ENCODE measurements at regions not wholly inside any gene's neighbourhood (a gene's known extent, or its start where the extent isn't known, plus 50 kb on each side); places are given as distances from the start of the nearest gene placed in this dataset.

GRCh38 chr3:124407260-124407659 is 323.0 kb upstream of the UMPS start:
- TF ChIP-seq CTCF (IDR thresholded peaks at IDR 0.05) = no peak

GRCh38 chr3:124409650-124410275 is 320.5 kb upstream of the UMPS start:
- Histone ChIP-seq H3K36me3 (peaks cover 15% of the 10 kb centered on the region), H3K27ac (no peak overlapping the region), H3K4me3 (no peak overlapping the region), H3K9me3 (no peaks in the 10 kb centered on the region), H3K4me1 (no peaks in the 10 kb centered on the region), H3K27me3 (no peaks in the 10 kb centered on the region)
- DNase-seq (ENCODE audit: low spot score) = no peak
- no peak for TF ChIP-seq CTCF (IDR thresholded peaks at IDR 0.05)

More at GRCh38 chr3:124407260-124407659, 323.0 kb upstream of the UMPS start:
- Histone ChIP-seq H3K27me3 (no peaks in the 10 kb centered on the region), H3K4me1 (no peaks in the 10 kb centered on the region), H3K9me3 (no peaks in the 10 kb centered on the region), H3K4me3 (no peak overlapping the region), H3K27ac (no peak overlapping the region), H3K36me3 (no peaks in the 10 kb centered on the region)
- DNase-seq (ENCODE audit: low spot score) = no peak

GRCh38 chr3:124410471-124410870 is 319.8 kb upstream of the UMPS start:
- no peak overlapping the region for H3K27ac ChIP-seq
- H3K36me3 ChIP-seq = peaks cover 18% of the 10 kb centered on the region
- no peak overlapping the region for H3K4me3 ChIP-seq
- DNase-seq (ENCODE audit: low spot score) = no peak
- no peaks in the 10 kb centered on the region for H3K4me1 ChIP-seq
- no peak for TF ChIP-seq CTCF (IDR thresholded peaks at IDR 0.05)
- no peaks in the 10 kb centered on the region for H3K9me3 ChIP-seq
- H3K27me3 ChIP-seq = no peaks in the 10 kb centered on the region

- H3K9me3 ChIP-seq = no peaks in the 10 kb centered on the region
- H3K4me3 ChIP-seq = no peak overlapping the region
- TF ChIP-seq CTCF (IDR thresholded peaks at IDR 0.05) = no peak
- H3K36me3 ChIP-seq = peaks cover 18% of the 10 kb centered on the region
- no peaks in the 10 kb centered on the region for H3K27me3 ChIP-seq
- no peaks in the 10 kb centered on the region for H3K4me1 ChIP-seq
- DNase-seq (ENCODE audit: low spot score) = no peak
- H3K27ac ChIP-seq = no peak overlapping the region
Measured at GRCh38 chr3:124411728-124412127, 318.5 kb upstream of the UMPS start.

GRCh38 chr3:124412644-124413043 is 317.6 kb upstream of the UMPS start:
- Histone ChIP-seq H3K4me1 (no peaks in the 10 kb centered on the region), H3K4me3 (no peak overlapping the region), H3K36me3 (peaks cover 18% of the 10 kb centered on the region), H3K27ac (no peak overlapping the region), H3K27me3 (no peaks in the 10 kb centered on the region), H3K9me3 (no peaks in the 10 kb centered on the region)
- DNase-seq (ENCODE audit: low spot score) = no peak
- no peak for TF ChIP-seq CTCF (IDR thresholded peaks at IDR 0.05)

- Histone ChIP-seq H3K4me3 (no peak overlapping the region), H3K27ac (no peak overlapping the region), H3K9me3 (no peaks in the 10 kb centered on the region), H3K27me3 (no peaks in the 10 kb centered on the region), H3K36me3 (peaks cover 18% of the 10 kb centered on the region), H3K4me1 (no peaks in the 10 kb centered on the region)
- no peak for TF ChIP-seq CTCF (IDR thresholded peaks at IDR 0.05)
- DNase-seq (ENCODE audit: low spot score) = no peak
Measured at GRCh38 chr3:124413393-124413792, 316.9 kb upstream of the UMPS start.

All from right atrium auricular region (tissue), 2 donors.